SU-DHL-6 (cell line): ENCODE measurements at regions not wholly inside any gene's neighbourhood (a gene's known extent, or its start where the extent isn't known, plus 50 kb on each side); places are given as distances from the start of the nearest gene placed in this dataset.
A peak's percentile ranks its signal among the peaks of the same experiment; 100 is the strongest.

Source experiments
- H2AFZ ChIP-seq: fragments of 200-600 bp; sonication (generic); 2 replicates; pipeline ENCODE4 v1.6.1; 2014; ENCODE audit warnings: low read depth, mild to moderate bottlenecking, moderate library complexity, mixed read lengths, antibody characterized with exemption, low read length; ENCODE audit not compliant: severe bottlenecking
- H3F3A ChIP-seq: fragments of 200-600 bp; shearing (Covaris generic); 2 replicates; pipeline ENCODE4 v1.6.0; 2016; ENCODE audit warnings: antibody characterized with exemption, mild to moderate bottlenecking; ENCODE audit not compliant: insufficient read depth
- H3K27ac ChIP-seq: fragments of 200-600 bp; sonication (generic); 2 replicates; pipeline ENCODE4 v1.5.1; 2016; ENCODE audit warnings: low read depth, mild to moderate bottlenecking, low read length, moderate library complexity, mixed read lengths
- H3K27me3 ChIP-seq: fragments of 200-600 bp; sonication (generic), shearing (Covaris generic); 2 replicates; pipeline ENCODE4 v1.6.0; 2014; ENCODE audit warnings: mild to moderate bottlenecking, low read length
- H3K36me3 ChIP-seq: fragments of 200-600 bp; sonication (generic); 2 replicates; pipeline ENCODE4 v1.6.1; 2014; ENCODE audit warnings: mild to moderate bottlenecking, low read length, mixed read lengths
- H3K4me2 ChIP-seq: fragments of 300-600, 200-600 bp; shearing (Covaris generic), sonication (generic); 2 replicates; pipeline ENCODE4 v1.6.0; 2014; ENCODE audit warnings: low read length, low read depth, mild to moderate bottlenecking; ENCODE audit not compliant: poor library complexity, severe bottlenecking
- H3K4me3 ChIP-seq: fragments of 200-600 bp; sonication (generic); 2 replicates; pipeline ENCODE4 v1.5.1; 2014; ENCODE audit warnings: antibody characterized with exemption, low read length, mild to moderate bottlenecking, mixed read lengths; ENCODE audit not compliant: insufficient read depth, poor library complexity, severe bottlenecking
- H3K79me2 ChIP-seq: fragments of 200-600 bp; sonication (generic); 2 replicates; pipeline ENCODE4 v1.6.1; 2014; ENCODE audit warnings: mild to moderate bottlenecking, low read length, moderate library complexity; ENCODE audit not compliant: insufficient read depth
- H3K9ac ChIP-seq: fragments of 200-600 bp; sonication (generic); 2 replicates; pipeline ENCODE4 v1.7.0; 2014; ENCODE audit warnings: mild to moderate bottlenecking, low read length
- H3K9me2 ChIP-seq: fragments of 200-600 bp; sonication (generic); replicated peaks from 2 replicates; pipeline ENCODE4 v1.6.1; 2014; ENCODE audit warnings: low read length; ENCODE audit not compliant: insufficient read depth
- H3K9me3 ChIP-seq: fragments of 200-600 bp; sonication (generic); 2 replicates; pipeline ENCODE4 v1.6.1; 2014; ENCODE audit warnings: low read length, mixed read lengths; ENCODE audit not compliant: insufficient read depth
- H4K20me1 ChIP-seq: fragments of 200-600 bp; sonication (generic); 2 replicates; pipeline ENCODE4 v1.6.1; 2014; ENCODE audit warnings: low read depth, mild to moderate bottlenecking, antibody characterized with exemption, low read length, moderate library complexity, mixed read lengths
- EZH2phosphoT487 ChIP-seq: fragments of 200-600 bp; sonication (generic), shearing (Covaris generic); conservative IDR thresholded peaks from 2 replicates; pipeline ENCODE4 v1.6.1; 2018; ENCODE audit warnings: mild to moderate bottlenecking, antibody characterized with exemption, low read length, moderate library complexity, mixed read lengths
- TF ChIP-seq, protein P1 (sequence below): fragments of 200-600 bp; sonication (generic); IDR thresholded peaks from one replicate; pipeline ENCODE4 v1.5.1; 2017; ENCODE audit warnings: antibody characterized with exemption, mild to moderate bottlenecking, low read length, moderate library complexity; ENCODE audit not compliant: insufficient read depth, poor library complexity, severe bottlenecking

DNA sequence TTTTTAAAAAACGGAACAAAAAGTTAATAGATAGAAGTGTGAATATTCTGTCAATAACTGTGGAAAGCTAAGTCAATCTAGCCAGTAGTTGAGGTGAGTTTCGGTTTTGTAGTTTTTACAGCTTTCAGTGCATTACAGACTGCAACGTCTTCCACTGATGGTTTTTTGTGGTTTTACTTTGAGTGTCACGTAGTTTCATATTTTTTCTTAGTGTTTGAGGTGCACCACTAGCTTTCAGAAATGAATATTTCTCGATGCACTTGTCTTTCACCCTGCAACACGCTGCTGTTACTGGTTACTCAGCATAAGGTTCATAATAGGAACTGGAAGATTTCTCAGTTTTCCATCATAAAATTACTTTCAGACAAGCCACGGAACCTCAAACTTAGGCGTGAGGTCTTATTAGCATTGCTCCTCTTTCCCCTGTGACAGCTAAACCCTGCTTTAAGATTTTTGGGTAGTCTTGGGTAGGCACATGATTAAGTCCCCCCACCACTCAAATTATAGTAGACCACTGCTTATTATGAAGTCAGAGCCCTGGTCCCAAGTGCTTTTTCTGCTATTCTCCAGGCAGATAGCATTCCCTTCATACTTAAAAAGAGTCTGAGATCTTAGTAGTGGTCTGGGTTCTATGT, 1412.7 kb downstream of the KCNT2 start:
- Histone ChIP-seq H3K4me3 (peak overlapping the region; percentile 7), H3K9me3 (no peaks in the 10 kb centered on the region), H3K36me3 (no peaks in the 10 kb centered on the region), H3K79me2 (no peaks in the 10 kb centered on the region), H3K27ac (peak overlapping the region; percentile 21; the same call in 1 of the 2 replicates), H4K20me1 (no peaks in the 10 kb centered on the region), H2AFZ (peak overlapping the region; percentile 11), H3F3A (no peaks in the 10 kb centered on the region), H3K9ac (peak overlapping the region; percentile 7; the same call in 1 of the 2 replicates), H3K27me3 (no peaks in the 10 kb centered on the region), H3K4me2 (peak overlapping the region; percentile 51), H3K9me2 (no peaks in the 10 kb centered on the region)
- no peak for TF ChIP-seq EZH2phosphoT487
- TF ChIP-seq, protein P1, sequence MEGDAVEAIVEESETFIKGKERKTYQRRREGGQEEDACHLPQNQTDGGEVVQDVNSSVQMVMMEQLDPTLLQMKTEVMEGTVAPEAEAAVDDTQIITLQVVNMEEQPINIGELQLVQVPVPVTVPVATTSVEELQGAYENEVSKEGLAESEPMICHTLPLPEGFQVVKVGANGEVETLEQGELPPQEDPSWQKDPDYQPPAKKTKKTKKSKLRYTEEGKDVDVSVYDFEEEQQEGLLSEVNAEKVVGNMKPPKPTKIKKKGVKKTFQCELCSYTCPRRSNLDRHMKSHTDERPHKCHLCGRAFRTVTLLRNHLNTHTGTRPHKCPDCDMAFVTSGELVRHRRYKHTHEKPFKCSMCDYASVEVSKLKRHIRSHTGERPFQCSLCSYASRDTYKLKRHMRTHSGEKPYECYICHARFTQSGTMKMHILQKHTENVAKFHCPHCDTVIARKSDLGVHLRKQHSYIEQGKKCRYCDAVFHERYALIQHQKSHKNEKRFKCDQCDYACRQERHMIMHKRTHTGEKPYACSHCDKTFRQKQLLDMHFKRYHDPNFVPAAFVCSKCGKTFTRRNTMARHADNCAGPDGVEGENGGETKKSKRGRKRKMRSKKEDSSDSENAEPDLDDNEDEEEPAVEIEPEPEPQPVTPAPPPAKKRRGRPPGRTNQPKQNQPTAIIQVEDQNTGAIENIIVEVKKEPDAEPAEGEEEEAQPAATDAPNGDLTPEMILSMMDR: no peak

DNA sequence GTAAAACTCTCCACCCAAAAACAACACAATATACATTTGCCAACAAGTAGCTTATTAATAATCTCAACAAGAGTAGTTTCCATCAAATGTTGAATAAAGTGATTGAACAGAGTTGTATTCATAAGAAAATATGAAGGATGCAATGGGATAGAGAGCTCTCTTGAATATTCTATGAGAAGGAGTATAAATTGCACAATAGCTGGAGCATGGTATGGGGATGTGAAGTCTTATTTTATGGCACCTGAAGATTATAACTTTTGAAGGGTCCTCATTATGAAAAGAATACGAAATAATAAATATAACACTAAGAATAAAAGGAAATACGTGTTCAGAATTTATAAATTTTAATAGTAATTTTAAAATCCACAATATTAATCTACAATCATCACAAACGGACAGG, 1415.1 kb downstream of the KCNT2 start:
- TF ChIP-seq EZH2phosphoT487: no peak
- TF ChIP-seq, protein P1: no peak
- Histone ChIP-seq H3K4me2 (no peak overlapping the region), H3K79me2 (no peaks in the 10 kb centered on the region), H3K9me2 (no peaks in the 10 kb centered on the region), H3K9me3 (no peaks in the 10 kb centered on the region), H3K27ac (no peak overlapping the region), H2AFZ (no peak overlapping the region), H3F3A (no peaks in the 10 kb centered on the region), H3K36me3 (no peaks in the 10 kb centered on the region), H3K27me3 (no peaks in the 10 kb centered on the region), H4K20me1 (no peaks in the 10 kb centered on the region), H3K9ac (no peak overlapping the region), H3K4me3 (no peak overlapping the region)

DNA sequence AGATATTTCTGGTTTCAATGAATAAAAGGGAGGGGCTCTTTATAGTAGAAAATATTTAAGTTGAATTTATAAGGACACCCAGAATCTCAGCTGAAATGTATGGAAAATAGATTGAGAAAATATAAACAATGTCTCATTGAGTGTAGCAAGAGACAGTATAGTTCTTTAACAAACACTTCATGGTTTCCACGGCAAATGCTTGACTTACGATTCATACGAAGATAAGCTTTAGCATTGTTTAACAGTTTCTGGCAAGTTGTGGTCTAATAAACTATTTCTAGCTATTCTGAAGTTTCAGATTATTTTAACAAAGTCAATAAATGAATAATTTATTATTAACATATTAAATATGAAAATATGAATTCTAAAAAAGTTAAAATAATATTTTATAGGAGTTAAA, 1419.4 kb downstream of the KCNT2 start:
- H3K36me3 ChIP-seq: no peaks in the 10 kb centered on the region
- no peaks in the 10 kb centered on the region for H3F3A ChIP-seq
- no peaks in the 10 kb centered on the region for H4K20me1 ChIP-seq
- H3K27me3 ChIP-seq: no peaks in the 10 kb centered on the region
- no peak overlapping the region for H3K4me3 ChIP-seq
- H3K9me2 ChIP-seq: no peaks in the 10 kb centered on the region
- H2AFZ ChIP-seq: no peak overlapping the region
- no peaks in the 10 kb centered on the region for H3K9me3 ChIP-seq
- TF ChIP-seq EZH2phosphoT487: no peak
- TF ChIP-seq, protein P1: no peak
- H3K27ac ChIP-seq: no peak overlapping the region
- H3K4me2 ChIP-seq: no peak overlapping the region
- H3K9ac ChIP-seq: no peak overlapping the region
- H3K79me2 ChIP-seq: no peaks in the 10 kb centered on the region
